Stimulated activated CD8-positive, alpha-beta memory T cell treated with anti-CD3 and anti-CD28 coated beads, Interleukin-4, amount 100 ng/mL, for 24 hours (primary cell): ENCODE measurements at regions not wholly inside any gene's neighbourhood (a gene's known extent, or its start where the extent isn't known, plus 50 kb on each side); places are given as distances from the start of the nearest gene placed in this dataset.
"Not testable (repeated sequence)": the region's sequence is repeated elsewhere in the genome, so short reads cannot be mapped to it uniquely, and the experiment has no call there.

Experiments used
- DNase-seq: peaks from one replicate; pipeline ENCODE4 v3.0.0-alpha.2; 2020; ENCODE audit warnings: low read depth

DNA sequence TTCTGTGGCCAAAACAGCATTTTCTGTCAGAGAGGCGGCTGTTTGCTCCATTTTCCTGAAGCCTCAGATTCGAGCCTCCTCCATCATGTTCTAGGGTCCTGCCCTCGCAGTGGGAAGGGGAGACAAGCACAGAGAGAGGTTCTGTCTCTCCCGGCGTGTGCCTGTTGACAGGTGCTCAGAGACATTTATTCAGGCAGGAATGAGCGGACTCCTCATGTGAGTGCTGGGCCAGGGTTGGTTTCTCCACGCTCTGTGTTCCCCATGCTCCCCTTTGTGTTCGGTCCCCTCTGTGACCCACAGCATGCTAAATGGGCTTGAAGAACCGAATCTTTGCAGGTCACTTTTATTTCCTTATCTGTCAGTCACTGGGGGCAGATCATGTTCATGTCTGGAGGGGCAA is 374.6 kb downstream of the GLRX3 start:
- no peak for DNase-seq

DNA sequence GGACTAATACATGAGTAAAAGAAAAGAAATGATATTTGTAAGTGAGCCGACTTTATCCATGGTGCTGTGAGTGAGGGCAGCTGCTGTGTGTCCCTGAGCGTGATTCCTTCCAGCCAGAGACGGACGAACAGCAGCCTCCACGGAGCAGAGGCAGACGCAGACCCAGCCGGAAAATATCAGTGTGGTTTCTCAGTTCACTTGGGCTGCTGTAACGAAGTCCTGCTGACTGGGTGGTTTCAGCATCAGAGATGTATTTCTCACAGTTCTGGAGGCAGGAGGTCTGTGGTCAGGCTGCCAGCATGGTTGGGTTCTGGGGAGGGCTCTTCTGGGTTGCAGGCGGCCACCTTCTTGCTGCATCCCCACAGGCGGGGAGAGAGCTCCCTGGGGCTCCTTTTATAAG is 375.6 kb downstream of the GLRX3 start:
- no peak for DNase-seq

DNA sequence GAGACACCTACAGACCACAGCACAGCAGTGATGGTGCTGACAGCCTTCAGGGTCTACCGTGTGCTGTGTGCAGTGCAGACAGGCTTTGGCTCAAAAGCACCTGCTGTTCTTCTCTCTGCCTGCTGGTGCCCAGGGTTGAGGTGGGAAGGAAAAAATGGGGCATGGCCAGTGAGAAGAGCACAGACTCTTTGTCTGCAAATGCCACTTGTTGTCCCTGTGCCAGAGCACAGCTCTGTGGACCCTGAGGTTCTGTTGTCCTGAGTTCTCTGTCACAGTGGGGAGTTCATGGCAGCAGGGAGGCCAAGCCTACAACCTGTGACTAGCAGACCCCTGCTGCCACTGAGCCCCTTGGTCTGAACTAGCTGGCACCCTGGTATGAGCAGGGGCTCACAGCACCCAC is 376.7 kb downstream of the GLRX3 start:
- no peak for DNase-seq

DNA sequence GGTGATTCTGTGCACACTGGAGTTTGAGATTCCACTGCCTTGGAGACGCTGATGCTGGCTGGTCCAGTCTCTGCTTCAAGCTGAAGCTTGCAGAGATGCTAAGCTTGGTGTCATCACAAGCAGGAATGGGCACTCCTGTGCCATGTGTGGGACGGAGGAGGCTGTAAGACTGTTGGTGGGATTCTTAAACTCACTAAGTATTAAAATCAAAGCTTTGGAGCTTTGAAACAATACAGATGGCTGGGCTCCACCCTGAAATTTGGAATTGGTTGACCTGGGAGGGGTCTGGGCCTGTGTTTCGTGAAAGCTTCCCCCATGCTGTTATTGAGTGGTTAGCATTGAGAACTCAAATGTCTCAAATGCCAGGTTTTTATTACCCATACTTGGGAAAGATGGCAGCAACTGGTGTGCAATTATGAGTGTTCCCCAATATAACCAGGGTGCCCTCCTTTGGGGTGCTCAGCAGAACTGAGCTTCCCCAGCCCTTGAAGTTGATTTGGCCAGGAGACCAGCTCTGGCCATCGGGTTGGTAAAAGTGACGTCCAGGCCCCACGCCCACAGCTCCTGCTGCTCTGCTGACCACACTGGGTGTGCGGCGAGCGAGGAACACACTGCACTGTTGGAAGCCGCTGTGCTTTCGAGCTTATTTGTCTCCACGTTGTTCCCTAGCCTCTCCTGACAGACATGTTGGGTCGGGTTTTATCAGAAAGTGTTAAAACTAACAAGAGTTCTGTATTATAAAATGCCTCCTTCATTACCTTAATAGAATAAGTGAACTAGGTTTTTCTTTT is 377.7 kb downstream of the GLRX3 start:
- no peak for DNase-seq

DNA sequence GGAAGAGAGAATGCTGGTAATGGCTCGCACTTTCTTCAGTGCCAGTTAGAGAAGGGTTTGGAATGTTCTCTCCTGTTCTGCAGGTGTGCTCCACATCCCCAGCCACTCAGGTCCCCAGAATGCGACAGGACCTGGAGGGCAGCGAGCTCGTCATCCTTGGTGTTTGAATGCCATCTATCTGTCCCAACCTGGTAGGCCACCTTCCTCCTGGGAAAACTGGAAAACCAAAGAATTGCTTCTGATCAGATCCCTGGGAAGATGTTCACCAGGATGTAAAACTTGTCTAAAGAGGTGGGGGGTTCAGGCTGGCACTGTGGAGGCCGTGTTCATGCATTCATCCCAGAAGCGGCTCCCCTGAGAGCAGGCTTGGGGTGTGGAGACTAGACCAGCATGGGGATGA is 379.5 kb downstream of the GLRX3 start:
- DNase-seq = no peak

DNA sequence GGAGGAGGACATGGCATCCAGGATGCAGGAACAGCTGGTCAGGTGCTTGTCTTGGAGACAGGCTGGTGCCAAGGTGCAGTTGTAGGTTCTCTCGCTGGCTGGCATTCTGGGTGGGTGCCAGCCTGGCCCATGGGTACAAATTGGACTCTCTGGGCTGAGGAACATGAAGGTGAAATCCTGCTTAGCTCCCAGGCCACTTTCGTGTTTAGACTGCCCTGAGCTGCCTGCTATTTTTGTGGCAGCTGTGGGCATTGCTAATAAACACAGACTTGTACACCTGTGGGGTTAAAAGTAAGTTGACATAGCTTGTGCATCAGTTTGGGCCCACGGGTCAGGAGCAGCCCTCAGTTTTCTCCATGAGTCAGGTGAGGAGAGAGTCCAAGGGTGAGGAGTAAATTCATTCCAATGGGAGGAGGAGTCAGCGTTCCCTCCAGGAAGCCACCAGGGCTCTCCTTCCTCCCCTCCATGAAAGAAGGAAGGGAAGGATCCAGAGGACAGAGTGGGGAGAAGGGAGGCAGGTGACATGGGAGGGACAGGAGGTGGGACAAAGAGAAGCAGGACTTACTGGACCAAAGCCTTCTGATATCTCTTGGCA is 380.0 kb downstream of the GLRX3 start:
- no peak for DNase-seq

DNA sequence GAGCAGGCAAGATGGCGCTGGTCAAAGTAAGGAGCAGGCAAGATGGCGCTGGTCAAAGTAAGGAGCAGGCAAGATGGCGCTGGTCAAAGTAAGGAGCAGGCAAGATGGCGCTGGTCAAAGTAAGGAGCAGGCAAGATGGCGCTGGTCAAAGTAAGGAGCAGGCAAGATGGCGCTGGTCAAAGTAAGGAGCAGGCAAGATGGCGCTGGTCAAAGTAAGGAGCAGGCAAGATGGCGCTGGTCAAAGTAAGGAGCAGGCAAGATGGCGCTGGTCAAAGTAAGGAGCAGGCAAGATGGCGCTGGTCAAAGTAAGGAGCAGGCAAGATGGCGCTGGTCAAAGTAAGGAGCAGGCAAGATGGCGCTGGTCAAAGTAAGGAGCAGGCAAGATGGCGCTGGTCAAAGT is 382.7 kb downstream of the GLRX3 start:
- not testable (repeated sequence) for DNase-seq

DNA sequence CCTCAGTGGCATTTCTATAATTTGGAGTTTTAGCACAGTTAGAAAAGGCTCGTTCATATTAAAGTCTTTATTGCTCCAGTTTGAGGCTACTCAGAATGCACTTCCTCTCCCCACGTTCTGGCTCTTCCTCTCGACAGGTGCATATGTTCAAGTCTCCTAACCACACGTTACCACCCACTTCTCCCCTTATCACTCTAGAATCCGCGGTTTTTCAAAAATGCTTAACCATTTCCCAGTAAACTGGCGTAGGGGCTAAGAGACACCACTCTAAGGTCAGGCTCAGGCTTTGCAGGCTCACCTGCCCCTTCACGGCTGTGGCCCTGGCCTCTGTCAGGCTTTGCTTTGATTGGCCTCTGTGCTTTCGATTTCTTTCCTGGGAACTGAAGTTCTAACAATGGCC is 383.6 kb downstream of the GLRX3 start:
- DNase-seq = no peak

DNA sequence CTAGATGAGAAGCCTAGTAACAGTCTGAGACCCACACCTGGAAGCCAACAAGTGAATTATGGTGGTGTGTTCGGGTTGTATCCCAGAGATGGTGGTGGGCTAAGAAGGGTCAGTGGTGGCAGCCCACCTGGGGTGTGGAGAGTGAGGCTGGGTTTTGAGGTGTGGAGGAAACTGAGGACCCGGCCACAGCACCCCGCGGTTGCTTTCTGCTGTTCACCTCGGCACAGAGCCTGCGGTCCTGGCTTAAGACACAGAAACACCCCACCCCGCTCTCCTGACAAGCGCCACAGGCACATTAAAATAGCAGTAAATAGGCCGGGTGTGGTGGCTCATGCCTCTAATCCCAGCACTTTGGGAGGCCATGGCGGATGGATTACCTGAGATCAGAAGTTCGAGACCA is 395.1 kb downstream of the GLRX3 start:
- no peak for DNase-seq

DNA sequence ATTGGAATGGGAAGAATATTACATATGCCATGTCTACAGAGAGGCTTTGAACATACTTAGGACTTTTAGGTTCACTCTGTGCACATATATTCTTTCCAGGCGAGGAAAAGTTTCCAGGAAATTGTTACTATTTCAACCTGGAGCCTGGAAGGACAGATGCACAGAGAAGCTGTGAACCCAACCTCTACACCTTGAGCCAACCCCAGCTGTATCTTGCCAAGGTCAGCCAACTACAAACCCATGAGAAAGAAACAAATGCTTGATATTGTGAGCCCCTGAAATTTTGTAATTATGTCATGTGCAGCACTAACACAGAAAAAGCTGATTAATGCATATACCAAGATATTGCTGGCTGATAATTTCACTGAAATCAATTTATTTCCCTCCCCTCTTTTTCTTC is 404.9 kb downstream of the GLRX3 start:
- no peak for DNase-seq

DNA sequence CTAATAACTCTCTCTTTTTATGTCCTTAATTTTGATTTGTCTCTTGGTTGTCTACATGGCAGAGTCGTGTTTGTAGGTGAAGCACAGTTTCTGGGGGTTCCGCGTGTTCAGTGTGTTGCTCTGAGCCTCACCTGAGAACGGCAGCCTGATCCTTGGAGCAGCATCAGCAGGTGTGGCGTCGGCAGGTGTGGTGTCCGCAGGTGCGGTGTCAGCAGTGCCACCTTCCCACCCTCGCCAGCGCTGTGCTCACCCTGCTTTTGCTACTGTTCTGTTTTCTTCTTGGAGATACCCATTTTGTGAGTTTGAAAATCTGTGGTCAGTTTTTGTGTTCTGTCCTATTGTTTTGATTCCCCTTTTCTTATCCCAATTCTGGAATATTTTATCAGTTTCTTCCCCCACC is 406.6 kb downstream of the GLRX3 start:
- no peak for DNase-seq

DNA sequence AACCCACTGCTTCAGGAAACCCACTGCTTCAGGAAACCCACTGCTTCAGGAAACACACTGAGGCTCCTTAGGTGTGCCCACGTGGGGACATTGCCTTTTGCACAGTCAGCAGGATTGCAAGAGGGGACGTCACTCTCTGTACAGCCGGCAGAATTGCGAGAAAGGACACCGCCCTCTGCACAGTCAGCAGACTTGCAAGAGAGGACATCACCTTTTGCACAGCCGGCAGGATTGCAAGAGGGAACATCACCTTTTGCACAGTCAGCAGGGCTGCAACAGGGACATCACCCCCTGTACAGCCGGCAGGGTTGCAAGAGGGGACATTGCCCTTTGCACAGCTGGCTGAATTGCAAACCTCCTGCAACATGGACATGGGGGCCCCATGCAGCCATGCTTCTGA is 407.6 kb downstream of the GLRX3 start:
- no peak for DNase-seq

DNA sequence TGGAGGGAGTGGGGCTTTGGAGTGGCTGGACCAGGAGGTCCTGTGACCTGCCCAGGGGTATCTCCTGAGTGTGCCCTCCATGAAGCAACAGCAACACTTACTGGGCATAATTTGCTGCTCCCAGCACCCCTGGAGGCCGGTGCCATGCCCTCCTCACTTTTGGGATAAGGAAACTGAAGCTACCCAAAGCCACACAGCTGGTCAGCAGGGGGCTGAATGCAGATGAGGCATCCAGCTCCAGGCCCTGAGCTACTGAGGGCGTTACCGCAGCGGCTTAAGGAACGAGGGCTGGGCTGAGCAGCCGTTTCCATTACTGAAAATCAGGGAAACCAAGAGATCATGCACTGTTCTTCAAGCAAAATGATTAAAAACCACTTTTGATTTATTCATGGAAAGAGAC is 408.9 kb downstream of the GLRX3 start:
- DNase-seq = no peak

DNA sequence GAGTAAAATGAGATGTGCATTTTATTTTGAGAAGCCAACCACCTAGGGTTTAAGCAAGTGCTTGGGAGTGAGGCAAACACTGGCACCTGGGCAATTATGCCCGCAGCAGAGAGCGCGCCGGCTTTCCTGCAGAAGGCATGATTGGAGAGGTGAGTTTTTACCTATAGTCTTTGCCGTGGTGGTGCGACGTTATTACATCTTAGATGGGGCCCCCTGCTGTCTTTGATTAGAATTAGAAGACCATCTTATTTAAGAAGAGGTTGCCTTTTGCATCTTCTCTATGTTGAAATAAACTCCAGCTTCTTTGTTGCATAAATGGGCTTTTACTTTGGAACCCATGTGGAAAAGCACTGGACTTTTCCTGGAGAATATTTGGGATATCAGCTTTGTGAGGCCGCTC is 409.5 kb downstream of the GLRX3 start:
- no peak for DNase-seq

DNA sequence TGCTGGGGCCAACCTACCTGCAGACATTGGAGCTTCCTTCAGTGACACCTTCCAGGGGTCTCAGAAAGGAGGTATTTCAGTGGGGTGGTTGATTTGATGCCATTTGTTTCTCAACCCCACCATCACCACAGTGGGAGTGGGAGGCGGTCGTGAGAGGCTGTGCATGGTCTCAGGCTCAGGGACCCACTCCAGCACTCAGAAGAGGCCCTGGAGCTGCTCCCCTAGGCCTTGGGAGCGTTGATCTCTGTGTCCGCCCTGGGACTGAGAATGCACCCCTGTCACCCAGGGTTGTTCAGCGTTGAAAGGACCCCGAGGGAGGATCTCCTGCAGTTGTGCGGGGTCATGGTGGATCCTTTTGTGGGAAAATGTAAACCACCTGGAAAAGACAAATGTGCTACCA is 410.6 kb downstream of the GLRX3 start:
- no peak for DNase-seq

DNA sequence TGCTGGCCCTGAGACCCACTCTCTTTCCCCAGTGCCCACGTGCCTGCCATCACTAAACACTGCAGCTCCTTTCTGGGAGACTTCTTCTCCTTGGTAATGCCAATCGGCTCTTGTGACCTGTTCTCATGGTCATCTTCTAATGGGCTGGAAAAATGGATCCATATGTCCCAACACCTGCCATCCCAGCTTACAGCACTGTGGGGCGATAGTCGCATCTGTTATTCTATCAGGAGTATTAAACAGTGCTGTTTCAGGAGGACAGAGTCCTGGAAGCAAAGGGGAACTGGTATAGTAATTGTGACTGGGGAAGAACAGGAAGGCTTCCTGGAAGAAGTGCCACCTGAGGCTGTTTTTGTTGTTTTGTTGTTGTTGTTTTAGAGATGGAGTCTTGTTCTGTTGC is 411.2 kb downstream of the GLRX3 start:
- no peak for DNase-seq

DNA sequence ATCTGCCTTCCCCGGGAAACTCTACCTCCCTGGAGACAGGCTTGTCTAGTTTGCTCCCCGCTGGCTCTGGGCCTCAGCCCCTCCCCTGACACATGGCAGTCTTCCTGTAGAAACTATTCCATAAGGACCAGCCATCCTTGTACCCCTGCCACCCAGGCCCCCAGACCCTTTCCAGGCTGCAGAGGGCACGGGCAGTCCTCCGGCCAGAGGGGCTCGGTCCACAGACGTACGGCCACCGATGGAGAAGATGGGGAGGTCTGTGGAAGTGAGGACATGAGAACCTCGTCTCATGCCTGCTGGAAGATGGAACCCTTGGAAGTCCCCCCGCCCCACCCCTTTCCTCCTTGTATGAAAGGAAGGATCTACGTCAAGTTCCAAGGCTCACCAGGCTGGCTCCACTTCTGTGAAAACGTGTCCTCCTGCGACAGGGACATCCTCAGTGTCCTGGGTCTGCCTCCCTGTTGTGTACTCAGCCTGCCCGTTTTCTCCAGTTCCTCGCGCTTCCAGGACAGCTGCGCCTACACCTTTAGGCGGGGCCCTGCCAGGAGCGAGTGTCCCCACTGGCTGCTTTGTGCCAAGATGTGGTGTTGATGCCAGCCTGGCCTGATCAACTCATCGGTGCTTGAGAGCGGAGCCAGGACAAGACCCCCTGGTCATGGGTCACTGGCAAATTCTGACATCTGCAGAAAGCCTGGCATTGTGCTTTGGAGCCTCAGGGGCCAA is 414.9 kb downstream of the GLRX3 start:
- no peak for DNase-seq

DNA sequence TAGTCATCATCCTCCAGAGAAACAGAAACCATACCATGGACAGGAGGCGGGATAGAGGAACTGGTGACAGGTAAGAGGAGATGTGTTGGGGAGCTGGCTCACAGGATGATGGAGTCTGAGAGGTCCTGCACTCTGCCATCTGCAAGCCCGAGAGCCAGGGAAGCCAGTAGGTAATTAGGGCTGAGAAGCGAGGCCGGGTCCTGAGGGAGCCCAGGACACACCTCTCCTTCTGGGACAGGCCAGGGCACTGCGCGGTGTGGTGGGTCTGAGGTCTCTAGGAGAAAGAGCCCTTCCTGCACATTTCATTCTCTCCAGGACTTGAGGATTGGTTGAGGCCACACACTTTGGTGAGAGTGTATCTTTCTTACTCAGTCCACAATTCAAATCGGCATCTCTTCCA is 415.5 kb downstream of the GLRX3 start:
- no peak for DNase-seq

DNA sequence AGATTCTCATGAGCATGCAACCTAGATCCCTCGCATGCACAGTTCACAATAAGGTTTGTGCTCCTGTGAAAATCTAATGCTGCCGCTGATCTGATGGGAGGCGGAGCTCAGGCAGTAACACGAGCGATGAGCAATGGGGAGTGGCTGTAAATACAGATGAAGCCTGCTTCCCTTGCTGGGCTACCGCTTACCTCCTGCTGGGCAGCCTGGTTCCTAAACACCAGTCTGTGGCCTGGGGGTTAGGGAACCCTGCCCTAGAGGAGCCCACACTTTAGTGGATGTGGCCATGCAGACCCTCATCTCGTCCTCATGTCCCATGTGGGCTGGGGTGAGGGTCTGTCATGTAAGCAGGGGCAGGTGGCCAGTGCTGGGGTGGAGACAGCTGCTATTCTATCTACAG is 417.6 kb downstream of the GLRX3 start:
- DNase-seq = no peak

DNA sequence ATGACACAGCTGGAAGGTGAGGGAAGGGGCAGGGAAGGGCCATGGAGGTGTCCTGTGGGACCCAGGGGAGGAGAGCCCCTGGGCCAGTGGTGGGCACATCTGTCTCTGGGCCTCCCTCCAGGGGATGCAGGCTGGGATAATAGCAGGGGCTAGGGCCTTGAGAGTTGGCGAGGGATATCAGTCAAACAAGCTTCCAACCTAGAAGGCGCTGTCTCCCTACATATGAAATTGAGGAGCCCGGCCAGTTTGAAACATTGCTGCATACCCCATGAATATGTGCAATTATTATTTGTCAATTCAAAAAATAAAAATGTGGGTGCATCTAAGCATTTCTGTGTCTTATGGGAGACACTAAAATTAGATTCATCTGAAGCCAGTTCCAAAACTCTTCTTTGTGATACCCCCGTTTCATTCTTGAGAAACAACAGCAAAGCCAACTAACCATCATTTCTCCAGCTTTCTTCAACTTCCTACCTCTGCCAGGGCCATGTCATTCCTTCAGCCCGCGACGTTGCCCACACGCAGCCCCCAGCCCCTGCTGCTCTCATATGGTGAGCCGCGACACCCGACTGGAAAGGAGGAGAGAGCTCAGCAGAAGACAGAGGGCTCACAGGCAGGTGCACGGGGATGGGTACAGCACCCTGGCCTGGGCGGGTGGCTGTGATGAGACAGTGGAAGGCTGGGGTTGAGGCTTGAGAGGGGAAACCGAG is 418.7 kb downstream of the GLRX3 start:
- no peak for DNase-seq

DNA sequence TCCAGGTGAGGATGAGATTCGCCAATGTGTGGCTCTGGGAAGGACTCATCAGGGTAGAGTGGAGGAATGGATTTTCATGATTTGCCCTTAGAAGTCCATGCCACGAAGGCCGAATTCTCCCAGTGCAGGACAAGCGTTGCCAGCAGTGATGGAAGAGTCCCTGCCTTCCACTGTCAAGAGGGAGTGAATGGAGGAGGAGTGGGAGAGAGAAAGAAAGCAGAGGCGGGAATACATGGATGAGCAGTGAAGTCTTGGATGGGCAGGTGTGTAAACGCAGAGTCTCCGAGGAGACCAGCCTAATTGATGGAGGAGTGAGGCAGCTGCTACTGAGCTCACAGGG is 419.2 kb downstream of the GLRX3 start:
- no peak for DNase-seq

DNA sequence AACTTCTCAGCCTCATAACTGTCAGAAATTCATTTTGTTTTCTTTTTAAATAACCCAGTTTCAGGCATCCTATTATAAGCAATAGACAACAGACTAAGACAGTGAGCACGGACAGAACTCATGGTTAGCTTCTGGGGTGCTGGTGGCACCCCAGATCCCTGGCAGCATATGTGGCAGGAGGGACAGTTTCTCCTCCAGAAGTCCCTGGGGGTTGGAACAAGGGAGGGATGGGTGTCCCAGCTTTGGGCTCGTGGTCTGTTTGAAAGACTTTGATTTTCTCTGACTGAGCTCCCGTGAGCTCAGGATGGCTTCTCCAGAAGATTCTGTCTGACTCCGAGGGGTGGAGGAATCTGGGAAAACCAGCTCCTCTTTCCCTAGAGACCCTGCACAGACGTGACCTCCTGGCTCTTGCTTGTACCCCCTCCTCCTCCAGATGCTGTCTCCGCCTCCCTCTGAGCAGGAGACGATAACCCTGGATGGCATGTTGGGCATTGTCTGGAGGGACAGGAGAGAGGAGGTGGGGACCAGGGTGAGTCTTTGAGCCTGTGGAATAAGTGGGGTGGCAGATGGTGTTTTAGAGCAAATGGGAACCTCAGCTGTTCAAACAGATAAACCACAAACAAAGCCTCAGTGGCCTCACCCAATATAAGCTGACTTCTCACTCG is 421.1 kb downstream of the GLRX3 start:
- no peak for DNase-seq
